ENCODE measurements at regions not wholly inside any gene's neighbourhood (a gene's known extent, or its start where the extent isn't known, plus 50 kb on each side); places are given as distances from the start of the nearest gene placed in this dataset.

DNA sequence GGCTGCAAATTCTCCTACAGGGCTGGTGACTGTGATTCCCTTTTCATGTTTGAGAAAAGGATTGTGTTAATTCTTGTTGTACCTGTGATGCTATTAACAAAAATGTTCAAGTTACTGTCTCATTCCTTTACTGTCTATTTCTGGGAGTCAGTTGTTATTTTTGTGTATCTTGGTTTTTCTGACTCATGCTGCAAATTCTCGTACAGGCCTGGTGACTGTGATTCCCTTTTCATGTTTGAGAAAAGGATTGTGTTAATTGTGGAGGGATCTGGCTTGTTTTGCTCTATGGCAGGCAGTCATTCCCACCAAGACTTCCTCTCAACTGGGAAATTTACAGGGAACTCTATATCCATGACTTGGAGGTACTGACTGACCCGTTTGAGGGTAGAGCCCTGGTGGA lies 693.4 kb upstream of the INTU start:
- Histone ChIP-seq H3K4me1 (no peaks in the 10 kb centered on the region), H3K27me3 (no peaks in the 10 kb centered on the region), H3K4me3 (no peak overlapping the region), H3K27ac (no peak overlapping the region), H3K9me3 (no peaks in the 10 kb centered on the region), H3K36me3 (no peaks in the 10 kb centered on the region)
- TF ChIP-seq, protein P1, sequence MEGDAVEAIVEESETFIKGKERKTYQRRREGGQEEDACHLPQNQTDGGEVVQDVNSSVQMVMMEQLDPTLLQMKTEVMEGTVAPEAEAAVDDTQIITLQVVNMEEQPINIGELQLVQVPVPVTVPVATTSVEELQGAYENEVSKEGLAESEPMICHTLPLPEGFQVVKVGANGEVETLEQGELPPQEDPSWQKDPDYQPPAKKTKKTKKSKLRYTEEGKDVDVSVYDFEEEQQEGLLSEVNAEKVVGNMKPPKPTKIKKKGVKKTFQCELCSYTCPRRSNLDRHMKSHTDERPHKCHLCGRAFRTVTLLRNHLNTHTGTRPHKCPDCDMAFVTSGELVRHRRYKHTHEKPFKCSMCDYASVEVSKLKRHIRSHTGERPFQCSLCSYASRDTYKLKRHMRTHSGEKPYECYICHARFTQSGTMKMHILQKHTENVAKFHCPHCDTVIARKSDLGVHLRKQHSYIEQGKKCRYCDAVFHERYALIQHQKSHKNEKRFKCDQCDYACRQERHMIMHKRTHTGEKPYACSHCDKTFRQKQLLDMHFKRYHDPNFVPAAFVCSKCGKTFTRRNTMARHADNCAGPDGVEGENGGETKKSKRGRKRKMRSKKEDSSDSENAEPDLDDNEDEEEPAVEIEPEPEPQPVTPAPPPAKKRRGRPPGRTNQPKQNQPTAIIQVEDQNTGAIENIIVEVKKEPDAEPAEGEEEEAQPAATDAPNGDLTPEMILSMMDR (IDR thresholded peaks at IDR 0.05): no peak
- no peak for TF ChIP-seq POLR2A (IDR thresholded peaks at IDR 0.05)
- DNase-seq: no peak

DNA sequence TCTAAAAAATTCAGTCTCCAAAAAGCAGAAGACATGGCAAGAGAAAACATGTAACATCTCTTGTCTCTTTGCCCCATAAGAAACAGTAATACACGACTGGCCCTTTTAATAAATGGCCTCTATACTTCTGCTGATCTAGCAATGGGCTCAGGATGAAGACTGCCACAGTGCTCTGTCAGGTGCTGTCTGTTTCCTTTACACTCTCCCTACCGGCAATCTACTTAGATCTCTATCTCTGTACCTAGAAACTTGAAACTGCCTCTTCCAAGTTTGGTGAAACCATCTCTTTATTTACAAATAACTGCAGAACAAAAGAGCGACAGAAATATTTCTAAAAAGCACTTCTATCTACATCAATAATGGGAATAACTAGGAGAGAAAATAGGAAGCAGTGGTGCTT lies 685.2 kb upstream of the INTU start:
- no peak for DNase-seq
- H3K27ac ChIP-seq: no peak overlapping the region
- no peaks in the 10 kb centered on the region for H3K36me3 ChIP-seq
- TF ChIP-seq POLR2A (IDR thresholded peaks at IDR 0.05): no peak
- TF ChIP-seq, protein P1 (IDR thresholded peaks at IDR 0.05): no peak
- H3K4me1 ChIP-seq: no peaks in the 10 kb centered on the region
- no peaks in the 10 kb centered on the region for H3K9me3 ChIP-seq
- H3K4me3 ChIP-seq: no peak overlapping the region
- H3K27me3 ChIP-seq: no peaks in the 10 kb centered on the region

DNA sequence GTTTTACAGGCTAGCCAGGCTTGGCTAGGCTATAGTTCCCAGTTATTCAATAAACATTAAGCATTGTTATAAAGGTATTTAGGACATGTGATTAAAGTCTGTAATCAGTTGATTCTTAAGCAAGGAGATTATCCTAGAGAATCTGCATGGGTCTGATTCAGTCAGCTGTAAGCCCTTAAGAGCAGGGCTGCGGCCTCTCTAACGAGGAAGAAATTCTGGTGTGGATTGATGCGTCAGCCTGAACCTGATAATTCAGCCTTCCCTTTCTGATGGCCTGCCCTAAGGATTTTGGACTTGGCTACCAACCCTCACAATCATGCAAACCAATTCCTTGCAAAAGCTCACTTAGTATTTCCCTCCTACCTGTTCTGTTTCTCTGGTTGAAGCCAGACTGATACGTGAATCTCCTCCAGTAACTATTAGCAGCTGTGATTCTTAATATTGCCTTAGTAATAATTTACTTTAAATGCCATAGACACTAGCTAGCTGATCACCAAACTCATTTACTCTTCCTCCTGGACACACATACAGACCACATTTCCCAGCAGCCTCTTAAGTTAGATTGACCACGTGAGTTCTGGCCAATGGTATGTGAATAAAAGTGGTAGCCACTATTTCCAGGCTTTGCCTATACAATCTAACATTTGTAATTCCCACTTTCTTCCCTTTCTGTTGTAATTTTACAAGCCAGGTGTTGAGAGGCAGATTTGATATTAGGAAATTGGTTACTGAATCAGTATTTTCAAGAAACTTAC lies 678.0 kb upstream of the INTU start:
- no peaks in the 10 kb centered on the region for H3K4me1 ChIP-seq
- no peaks in the 10 kb centered on the region for H3K9me3 ChIP-seq
- H3K27ac ChIP-seq: no peak overlapping the region
- TF ChIP-seq, protein P1 (IDR thresholded peaks at IDR 0.05): no peak
- no peak for TF ChIP-seq POLR2A (IDR thresholded peaks at IDR 0.05)
- H3K27me3 ChIP-seq: no peaks in the 10 kb centered on the region
- H3K4me3 ChIP-seq: no peak overlapping the region
- no peaks in the 10 kb centered on the region for H3K36me3 ChIP-seq
- DNase-seq: no peak

DNA sequence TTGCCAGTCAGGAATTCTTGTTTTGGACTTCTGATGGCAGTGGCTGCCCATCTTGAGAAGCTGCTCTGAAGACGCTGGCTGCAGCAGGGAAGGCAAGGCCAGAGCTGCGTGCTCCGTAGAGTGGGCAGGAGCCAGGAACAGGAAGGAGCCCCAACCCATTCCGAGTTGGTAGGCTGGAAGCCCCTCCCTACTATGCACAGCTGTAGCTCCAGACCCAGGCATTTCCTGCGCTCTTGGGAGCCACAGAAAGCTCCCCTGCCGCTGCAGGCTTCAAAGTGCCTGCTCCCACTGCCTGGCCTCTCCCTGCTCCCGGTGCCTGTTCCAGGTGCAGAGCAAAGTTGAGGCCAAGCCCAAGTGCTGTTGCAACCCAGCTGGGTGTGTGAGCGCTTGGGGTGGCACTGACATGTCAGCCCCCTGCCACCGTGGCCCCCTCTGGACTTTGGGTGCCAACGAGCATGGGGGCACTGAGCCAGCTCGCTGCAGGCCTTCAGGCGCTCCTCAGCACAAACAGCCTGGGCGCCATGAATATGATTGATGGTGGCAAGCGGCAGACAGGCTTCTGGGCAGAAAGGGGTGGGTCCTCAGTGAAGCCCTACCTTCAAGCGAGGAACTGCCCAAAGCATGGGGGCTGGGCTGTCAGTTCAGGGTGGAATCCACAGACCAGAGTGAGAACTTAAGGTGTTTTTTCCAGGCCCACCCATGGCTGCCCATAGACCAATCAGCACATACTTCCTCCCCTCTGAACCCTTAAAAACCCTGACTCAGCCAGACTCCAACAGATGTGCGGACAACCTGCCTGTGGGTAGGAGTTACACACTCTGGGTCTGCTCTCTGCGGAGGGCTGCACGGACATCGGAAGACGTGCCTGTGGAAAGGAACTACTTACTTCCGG lies 677.2 kb upstream of the INTU start:
- no peaks in the 10 kb centered on the region for H3K4me1 ChIP-seq
- TF ChIP-seq POLR2A (IDR thresholded peaks at IDR 0.05): no peak
- H3K9me3 ChIP-seq: no peaks in the 10 kb centered on the region
- H3K27me3 ChIP-seq: no peaks in the 10 kb centered on the region
- peak in 1 of 3 donors; percentile 34 for DNase-seq
- no peak overlapping the region for H3K27ac ChIP-seq
- H3K36me3 ChIP-seq: no peaks in the 10 kb centered on the region
- no peak overlapping the region for H3K4me3 ChIP-seq

DNA sequence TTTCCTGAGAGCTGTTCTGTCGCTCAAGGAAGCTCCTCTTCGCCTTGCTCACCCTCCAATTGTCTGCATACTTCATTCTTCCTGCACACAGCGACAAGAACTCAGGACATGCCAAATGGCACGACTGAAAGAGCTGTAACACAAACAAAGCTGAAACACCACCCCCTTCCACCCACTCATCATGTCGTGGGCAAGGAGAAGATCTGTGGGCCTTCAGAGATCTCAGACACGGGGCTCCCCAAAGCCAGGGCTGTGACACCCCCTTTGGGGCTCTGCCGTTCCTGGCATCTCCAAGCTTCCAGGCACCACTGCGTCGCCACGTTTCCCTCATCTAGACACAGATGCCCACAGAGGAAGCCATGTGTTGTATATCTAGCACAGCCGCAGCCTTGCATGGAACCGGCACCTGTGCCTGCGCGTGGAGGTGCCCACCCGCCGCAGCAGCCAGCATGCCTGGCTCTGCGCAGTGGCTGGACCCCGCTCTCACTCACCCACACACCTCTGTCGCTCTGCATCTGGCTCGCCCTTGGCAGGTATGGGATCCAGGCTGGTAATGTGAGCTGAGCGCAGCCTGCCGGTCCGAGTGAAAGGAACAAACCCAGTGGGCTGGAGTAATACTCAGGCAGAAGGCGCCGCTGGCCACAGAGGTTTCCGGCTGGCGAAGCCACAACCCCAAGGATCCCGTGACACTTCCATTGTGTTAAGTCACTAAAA lies 676.4 kb upstream of the INTU start:
- DNase-seq: peak in 1 of 3 donors; percentile 41
- H3K9me3 ChIP-seq: no peaks in the 10 kb centered on the region
- H3K27ac ChIP-seq: no peak overlapping the region
- no peaks in the 10 kb centered on the region for H3K27me3 ChIP-seq
- TF ChIP-seq, protein P1 (IDR thresholded peaks at IDR 0.05): no peak
- no peak for TF ChIP-seq POLR2A (IDR thresholded peaks at IDR 0.05)
- no peaks in the 10 kb centered on the region for H3K36me3 ChIP-seq
- H3K4me3 ChIP-seq: no peak overlapping the region
- H3K4me1 ChIP-seq: no peaks in the 10 kb centered on the region

Data from Peyer's patch (tissue), 4 donors.